WTC11 (cell line): ENCODE measurements at regions not wholly inside any gene's neighbourhood (a gene's known extent, or its start where the extent isn't known, plus 50 kb on each side); places are given as distances from the start of the nearest gene placed in this dataset.

ENCODE experiments used
- CREB1 ChIP-seq: sonication (generic); formaldehyde crosslinking; IDR thresholded peaks from 2 replicates; pipeline ENCODE4 v1.8.0; 2023; ENCODE audit warnings: mild to moderate bottlenecking, missing genetic modification reagents
- ESRRA ChIP-seq: sonication (generic); formaldehyde crosslinking; IDR thresholded peaks from 2 replicates; pipeline ENCODE4 v1.8.1; 2022; ENCODE audit warnings: mild to moderate bottlenecking, missing genetic modification reagents, borderline replicate concordance
- FOXK1 ChIP-seq: sonication (generic); formaldehyde crosslinking; IDR thresholded peaks from 2 replicates; pipeline ENCODE4 v1.8.0; 2022; ENCODE audit warnings: mild to moderate bottlenecking, moderate library complexity, missing genetic modification reagents
- KAT7 ChIP-seq: sonication (generic); formaldehyde crosslinking; IDR thresholded peaks from 2 replicates; pipeline ENCODE4 v1.8.1; 2023; ENCODE audit warnings: missing genetic modification reagents, mild to moderate bottlenecking, borderline replicate concordance
- NFYB ChIP-seq: sonication (generic); formaldehyde crosslinking; conservative IDR thresholded peaks from 2 replicates; pipeline ENCODE4 v1.8.0; 2022; ENCODE audit warnings: low read depth, missing genetic modification reagents
- NR1H2 ChIP-seq: sonication (generic); formaldehyde crosslinking; IDR thresholded peaks from 2 replicates; pipeline ENCODE4 v1.9.0; 2021; ENCODE audit warnings: mild to moderate bottlenecking, moderate library complexity, missing genetic modification reagents
- NR3C1 ChIP-seq: sonication (generic); formaldehyde crosslinking; conservative IDR thresholded peaks from 2 replicates; pipeline ENCODE4 v1.8.1; 2023; ENCODE audit warnings: low read depth, mild to moderate bottlenecking, missing genetic modification reagents
- TCF7 ChIP-seq: sonication (generic); formaldehyde crosslinking; IDR thresholded peaks from 2 replicates; pipeline ENCODE4 v1.8.0; 2022; ENCODE audit warnings: mild to moderate bottlenecking, low read depth, missing genetic modification reagents, moderate library complexity
- TEAD4 ChIP-seq: sonication (generic); formaldehyde crosslinking; IDR thresholded peaks from 2 replicates; pipeline ENCODE4 v1.8.0; 2022; ENCODE audit warnings: mild to moderate bottlenecking, missing genetic modification reagents
- ZNF263 ChIP-seq: sonication (generic); formaldehyde crosslinking; IDR thresholded peaks from 2 replicates; pipeline ENCODE4 v1.8.1; 2022; ENCODE audit warnings: low read depth, mild to moderate bottlenecking, moderate library complexity, missing genetic modification reagents
- ZNF416 ChIP-seq: fragments of 250-450 bp; sonication (Bioruptor Pico); IDR thresholded peaks from 2 replicates; pipeline ENCODE4 v1.9.0; 2021; ENCODE audit warnings: mild to moderate bottlenecking, inconsistent platforms
- TF ChIP-seq, protein P1 (sequence below): fragments of 200-600 bp; IDR thresholded peaks from 2 replicates; pipeline ENCODE4 v1.8.0; 2022; ENCODE audit warnings: antibody characterized with exemption
- TF ChIP-seq, protein P2 (sequence below): sonication (generic); formaldehyde crosslinking; IDR thresholded peaks from 2 replicates; pipeline ENCODE4 v1.8.1; 2023; ENCODE audit warnings: mild to moderate bottlenecking, missing genetic modification reagents

DNA sequence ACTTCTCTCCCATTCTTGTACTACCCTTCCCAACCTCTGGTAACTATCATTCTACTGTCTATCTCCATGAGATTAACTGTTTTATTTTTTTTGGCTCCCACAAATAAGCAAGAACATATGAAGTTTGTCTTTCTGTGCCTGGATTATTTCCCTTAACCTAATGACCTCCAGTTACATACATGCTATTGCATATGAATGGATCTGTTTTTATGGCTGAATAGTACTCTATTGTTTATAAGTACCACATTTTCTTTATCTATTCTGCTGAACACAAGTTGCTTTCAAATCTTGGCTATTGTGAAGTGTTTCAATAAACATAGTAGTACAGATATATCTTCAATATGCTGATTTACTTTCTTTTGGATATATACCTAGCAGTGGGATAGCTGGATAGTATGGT, 376.6 kb upstream of the KCND2 start:
- TF ChIP-seq FOXK1 (CRISPR knock-in tag) (no peak), NR3C1 (no peak), TCF7 (CRISPR knock-in tag) (no peak), ZNF416 (CRISPR knock-in tag) (no peak), ESRRA (CRISPR knock-in tag) (no peak), TEAD4 (CRISPR knock-in tag) (no peak), NFYB (CRISPR knock-in tag) (no peak), ZNF263 (CRISPR knock-in tag) (no peak), KAT7 (CRISPR knock-in tag) (no peak), CREB1 (CRISPR knock-in tag) (no peak), NR1H2 (CRISPR knock-in tag) (no peak)
- TF ChIP-seq, protein P1, sequence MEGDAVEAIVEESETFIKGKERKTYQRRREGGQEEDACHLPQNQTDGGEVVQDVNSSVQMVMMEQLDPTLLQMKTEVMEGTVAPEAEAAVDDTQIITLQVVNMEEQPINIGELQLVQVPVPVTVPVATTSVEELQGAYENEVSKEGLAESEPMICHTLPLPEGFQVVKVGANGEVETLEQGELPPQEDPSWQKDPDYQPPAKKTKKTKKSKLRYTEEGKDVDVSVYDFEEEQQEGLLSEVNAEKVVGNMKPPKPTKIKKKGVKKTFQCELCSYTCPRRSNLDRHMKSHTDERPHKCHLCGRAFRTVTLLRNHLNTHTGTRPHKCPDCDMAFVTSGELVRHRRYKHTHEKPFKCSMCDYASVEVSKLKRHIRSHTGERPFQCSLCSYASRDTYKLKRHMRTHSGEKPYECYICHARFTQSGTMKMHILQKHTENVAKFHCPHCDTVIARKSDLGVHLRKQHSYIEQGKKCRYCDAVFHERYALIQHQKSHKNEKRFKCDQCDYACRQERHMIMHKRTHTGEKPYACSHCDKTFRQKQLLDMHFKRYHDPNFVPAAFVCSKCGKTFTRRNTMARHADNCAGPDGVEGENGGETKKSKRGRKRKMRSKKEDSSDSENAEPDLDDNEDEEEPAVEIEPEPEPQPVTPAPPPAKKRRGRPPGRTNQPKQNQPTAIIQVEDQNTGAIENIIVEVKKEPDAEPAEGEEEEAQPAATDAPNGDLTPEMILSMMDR, result no peak
- TF ChIP-seq, protein P2, sequence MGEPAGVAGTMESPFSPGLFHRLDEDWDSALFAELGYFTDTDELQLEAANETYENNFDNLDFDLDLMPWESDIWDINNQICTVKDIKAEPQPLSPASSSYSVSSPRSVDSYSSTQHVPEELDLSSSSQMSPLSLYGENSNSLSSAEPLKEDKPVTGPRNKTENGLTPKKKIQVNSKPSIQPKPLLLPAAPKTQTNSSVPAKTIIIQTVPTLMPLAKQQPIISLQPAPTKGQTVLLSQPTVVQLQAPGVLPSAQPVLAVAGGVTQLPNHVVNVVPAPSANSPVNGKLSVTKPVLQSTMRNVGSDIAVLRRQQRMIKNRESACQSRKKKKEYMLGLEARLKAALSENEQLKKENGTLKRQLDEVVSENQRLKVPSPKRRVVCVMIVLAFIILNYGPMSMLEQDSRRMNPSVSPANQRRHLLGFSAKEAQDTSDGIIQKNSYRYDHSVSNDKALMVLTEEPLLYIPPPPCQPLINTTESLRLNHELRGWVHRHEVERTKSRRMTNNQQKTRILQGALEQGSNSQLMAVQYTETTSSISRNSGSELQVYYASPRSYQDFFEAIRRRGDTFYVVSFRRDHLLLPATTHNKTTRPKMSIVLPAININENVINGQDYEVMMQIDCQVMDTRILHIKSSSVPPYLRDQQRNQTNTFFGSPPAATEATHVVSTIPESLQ, result no peak
